Loucy (cell line): ENCODE measurements at regions not wholly inside any gene's neighbourhood (a gene's known extent, or its start where the extent isn't known, plus 50 kb on each side); places are given as distances from the start of the nearest gene placed in this dataset.

Experiments
- H2AFZ ChIP-seq: fragments of 200-600 bp; sonication (generic); 2 replicates; pipeline ENCODE4 v1.6.0; 2016; ENCODE audit warnings: antibody characterized with exemption, mild to moderate bottlenecking, low read length, moderate library complexity
- H3F3A ChIP-seq: fragments of 200-600 bp; 2 replicates; pipeline ENCODE4 v1.6.0; 2016; ENCODE audit warnings: antibody characterized with exemption, low read depth, mild to moderate bottlenecking
- H3K27me3 ChIP-seq: fragments of 200-600 bp; sonication (generic); 2 replicates; pipeline ENCODE4 v1.6.1; 2014; ENCODE audit warnings: low read length, mild to moderate bottlenecking; ENCODE audit not compliant: insufficient read depth, poor library complexity, severe bottlenecking
- H3K36me3 ChIP-seq: fragments of 200-600 bp; sonication (generic); 2 replicates; pipeline ENCODE4 v1.6.1; 2016; ENCODE audit warnings: low read length; ENCODE audit not compliant: insufficient read depth
- H3K4me1 ChIP-seq: fragments of 200-600 bp; sonication (generic); 2 replicates; pipeline ENCODE4 v1.5.1; 2014; ENCODE audit warnings: low read length, mild to moderate bottlenecking; ENCODE audit not compliant: insufficient read depth, poor library complexity, severe bottlenecking
- H3K4me2 ChIP-seq: fragments of 200-600 bp; sonication (generic); 2 replicates; pipeline ENCODE4 v1.6.0; 2014; ENCODE audit warnings: antibody characterized with exemption, low read length, low read depth, mild to moderate bottlenecking; ENCODE audit not compliant: poor library complexity, severe bottlenecking
- H3K4me3 ChIP-seq: fragments of 200-600 bp; sonication (generic); 2 replicates; pipeline ENCODE4 v1.5.1; 2014; ENCODE audit warnings: low read length, mild to moderate bottlenecking, mixed read lengths; ENCODE audit not compliant: poor library complexity, severe bottlenecking
- H3K79me2 ChIP-seq: fragments of 200-600 bp; sonication (generic); 2 replicates; pipeline ENCODE4 v1.6.1; 2014; ENCODE audit warnings: low read length; ENCODE audit not compliant: insufficient read depth
- H3K9ac ChIP-seq: fragments of 200-600 bp; sonication (generic); 2 replicates; pipeline ENCODE4 v1.6.0; 2014; ENCODE audit warnings: mild to moderate bottlenecking, low read depth, low read length, moderate library complexity; ENCODE audit not compliant: poor library complexity, severe bottlenecking
- H3K9me2 ChIP-seq: fragments of 200-600 bp; sonication (generic); replicated peaks from 2 replicates; pipeline ENCODE4 v1.6.1; 2016; ENCODE audit warnings: low read depth, low read length, mixed read lengths
- H3K9me3 ChIP-seq: fragments of 200-600 bp; sonication (generic); 2 replicates; pipeline ENCODE4 v1.6.1; 2014; ENCODE audit warnings: mild to moderate bottlenecking, antibody characterized with exemption, low read length, low read depth; ENCODE audit not compliant: insufficient read depth
- H4K20me1 ChIP-seq: fragments of 200-600 bp; sonication (generic); 2 replicates; pipeline ENCODE4 v1.6.0; 2014; ENCODE audit warnings: antibody characterized with exemption, low read length, mild to moderate bottlenecking; ENCODE audit not compliant: insufficient read depth, poor library complexity, severe bottlenecking
- EZH2phosphoT487 ChIP-seq: fragments of 200-600 bp; IDR thresholded peaks from 2 replicates; pipeline ENCODE4 v1.6.1; 2018; ENCODE audit warnings: antibody characterized with exemption, mild to moderate bottlenecking, moderate library complexity, borderline replicate concordance
- TF ChIP-seq, protein P1 (sequence below): fragments of 200-600 bp; sonication (generic); conservative IDR thresholded peaks from 2 replicates; pipeline ENCODE4 v1.5.1; 2014; ENCODE audit warnings: mild to moderate bottlenecking, antibody characterized with exemption, low read length

- Histone ChIP-seq H3K27me3 (no peaks in the 10 kb centered on the region), H3K4me1 (no peaks in the 10 kb centered on the region), H3F3A (no peaks in the 10 kb centered on the region), H2AFZ (no peak overlapping the region), H3K9me2 (no peaks in the 10 kb centered on the region), H3K4me2 (no peak overlapping the region), H3K36me3 (no peaks in the 10 kb centered on the region), H3K79me2 (no peaks in the 10 kb centered on the region), H3K4me3 (no peak overlapping the region), H4K20me1 (no peaks in the 10 kb centered on the region), H3K9me3 (no peaks in the 10 kb centered on the region), H3K9ac (no peak overlapping the region)
- no peak for TF ChIP-seq EZH2phosphoT487
- TF ChIP-seq, protein P1, sequence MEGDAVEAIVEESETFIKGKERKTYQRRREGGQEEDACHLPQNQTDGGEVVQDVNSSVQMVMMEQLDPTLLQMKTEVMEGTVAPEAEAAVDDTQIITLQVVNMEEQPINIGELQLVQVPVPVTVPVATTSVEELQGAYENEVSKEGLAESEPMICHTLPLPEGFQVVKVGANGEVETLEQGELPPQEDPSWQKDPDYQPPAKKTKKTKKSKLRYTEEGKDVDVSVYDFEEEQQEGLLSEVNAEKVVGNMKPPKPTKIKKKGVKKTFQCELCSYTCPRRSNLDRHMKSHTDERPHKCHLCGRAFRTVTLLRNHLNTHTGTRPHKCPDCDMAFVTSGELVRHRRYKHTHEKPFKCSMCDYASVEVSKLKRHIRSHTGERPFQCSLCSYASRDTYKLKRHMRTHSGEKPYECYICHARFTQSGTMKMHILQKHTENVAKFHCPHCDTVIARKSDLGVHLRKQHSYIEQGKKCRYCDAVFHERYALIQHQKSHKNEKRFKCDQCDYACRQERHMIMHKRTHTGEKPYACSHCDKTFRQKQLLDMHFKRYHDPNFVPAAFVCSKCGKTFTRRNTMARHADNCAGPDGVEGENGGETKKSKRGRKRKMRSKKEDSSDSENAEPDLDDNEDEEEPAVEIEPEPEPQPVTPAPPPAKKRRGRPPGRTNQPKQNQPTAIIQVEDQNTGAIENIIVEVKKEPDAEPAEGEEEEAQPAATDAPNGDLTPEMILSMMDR, result no peak
Measured at GRCh38 chr2:225223301-225223700, 176.2 kb upstream of the NYAP2 start.

GRCh38 chr2:225207471-225207870, 165.2 kb upstream of the DOCK10 start:
- Histone ChIP-seq H3K9me2 (no peaks in the 10 kb centered on the region), H3K36me3 (no peaks in the 10 kb centered on the region), H3K4me3 (no peak overlapping the region), H3K27me3 (no peaks in the 10 kb centered on the region), H3F3A (no peaks in the 10 kb centered on the region), H3K4me1 (no peaks in the 10 kb centered on the region), H2AFZ (no peak overlapping the region), H3K9me3 (no peaks in the 10 kb centered on the region), H4K20me1 (no peaks in the 10 kb centered on the region), H3K79me2 (no peaks in the 10 kb centered on the region), H3K9ac (no peak overlapping the region), H3K4me2 (no peak overlapping the region)
- no peak for TF ChIP-seq EZH2phosphoT487
- TF ChIP-seq, protein P1, result no peak

DNA sequence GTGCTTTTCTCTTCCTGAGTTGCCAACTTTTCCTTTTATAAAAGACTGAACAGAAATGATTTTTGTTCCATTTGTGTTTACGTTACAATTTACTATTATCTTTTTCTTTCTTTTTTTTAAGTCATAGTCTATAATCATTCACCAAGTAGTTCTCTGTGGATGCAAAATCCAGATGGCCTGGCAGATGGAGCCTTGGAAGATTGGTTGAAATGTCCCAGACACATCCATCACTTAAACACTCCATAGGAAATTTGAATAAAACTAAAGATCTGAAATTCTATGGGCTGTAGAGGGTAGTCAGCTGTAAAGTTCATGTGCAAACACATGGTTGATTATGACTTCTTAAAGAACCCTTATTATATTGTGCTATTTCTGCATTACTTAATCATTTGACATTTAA, 164.8 kb upstream of the DOCK10 start:
- Histone ChIP-seq H3K36me3 (no peaks in the 10 kb centered on the region), H2AFZ (no peak overlapping the region), H3K4me2 (no peak overlapping the region), H4K20me1 (no peaks in the 10 kb centered on the region), H3K4me1 (no peaks in the 10 kb centered on the region), H3K27me3 (no peaks in the 10 kb centered on the region), H3K9me2 (no peaks in the 10 kb centered on the region), H3K4me3 (no peak overlapping the region), H3K9ac (no peak overlapping the region), H3K79me2 (no peaks in the 10 kb centered on the region), H3K9me3 (no peaks in the 10 kb centered on the region), H3F3A (no peaks in the 10 kb centered on the region)
- no peak for TF ChIP-seq EZH2phosphoT487
- TF ChIP-seq, protein P1, result no peak
